ENCODE measurements at regions not wholly inside any gene's neighbourhood (a gene's known extent, or its start where the extent isn't known, plus 50 kb on each side); places are given as distances from the start of the nearest gene placed in this dataset.

DNA sequence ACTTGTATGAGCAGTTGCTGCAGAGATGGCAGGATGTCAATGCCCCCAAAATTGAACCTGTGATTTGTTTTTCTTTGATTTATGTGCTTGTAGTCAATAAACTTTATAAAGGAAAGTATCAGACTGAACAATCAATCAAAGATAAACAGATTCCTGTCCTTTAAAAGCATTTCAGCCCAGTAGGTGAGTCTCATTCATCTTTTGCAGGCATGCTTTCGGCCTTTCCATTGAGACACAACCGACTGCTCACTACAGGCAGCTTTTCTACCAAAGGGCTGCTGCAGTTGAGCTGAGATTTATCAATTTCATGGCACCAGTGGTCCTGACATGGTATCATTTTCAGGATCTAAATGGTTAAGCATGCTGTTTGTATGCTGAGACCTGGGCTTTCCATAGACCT lies 513.6 kb upstream of the PTBP2 start:
- TF ChIP-seq EZH2 (IDR thresholded peaks at IDR 0.05; ENCODE audit: insufficient read depth, poor library complexity, severe bottlenecking) (no peak), EZH2phosphoT487 (IDR thresholded peaks at IDR 0.05; ENCODE audit: insufficient read depth, low read depth) (no peak)
